WTC11 (cell line): ENCODE measurements at regions not wholly inside any gene's neighbourhood (a gene's known extent, or its start where the extent isn't known, plus 50 kb on each side); places are given as distances from the start of the nearest gene placed in this dataset.
A peak's percentile ranks its signal among the peaks of the same experiment; 100 is the strongest.
"Not testable (repeated sequence)": the region's sequence is repeated elsewhere in the genome, so short reads cannot be mapped to it uniquely, and the experiment has no call there.

ENCODE experiments used
- ATAC-seq: fragments of 200-7000 bp; cut with Tn5 transposase; 2 replicates; pipeline ENCODE4 v1.10.0; 2021; ENCODE audit warnings: mild to moderate bottlenecking, moderate library complexity
- CTCF ChIA-PET: fragments of 300-600 bp; sonication (Branson Sonifier 250); formaldehyde crosslinking; loops from one replicate; lab custom pipeline; 2021; ENCODE audit warnings: antibody characterized with exemption; lab: Charles Lee
- POLR2A ChIA-PET: fragments of 350-600 bp; sonication (Branson Sonifier 250); formaldehyde crosslinking; loops from one replicate; lab custom pipeline; 2021; ENCODE audit warnings: antibody characterized with exemption; lab: Charles Lee
- DNase-seq: peaks from one replicate; pipeline ENCODE4 v3.0.0; 2021; ENCODE audit warnings: low spot score
- H3K27ac Mint-ChIP-seq: 2 replicates; pipeline ENCODE4 v1.8.0; 2021; ENCODE audit warnings: mixed read lengths
- H3K27me3 Mint-ChIP-seq: 2 replicates; pipeline ENCODE4 v1.8.0; 2021; ENCODE audit warnings: low read depth, mild to moderate bottlenecking, moderate library complexity, mixed read lengths
- H3K36me3 Mint-ChIP-seq: 2 replicates; pipeline ENCODE4 v1.8.0; 2021; ENCODE audit warnings: mixed read lengths
- H3K4me1 Mint-ChIP-seq: 2 replicates; pipeline ENCODE4 v1.8.0; 2022; ENCODE audit warnings: mixed read lengths
- H3K4me3 Mint-ChIP-seq: 2 replicates; pipeline ENCODE4 v1.8.0; 2021; ENCODE audit warnings: mild to moderate bottlenecking, moderate library complexity, mixed read lengths
- H3K9me3 Mint-ChIP-seq: 2 replicates; pipeline ENCODE4 v1.8.0; 2021; ENCODE audit warnings: mixed read lengths
- CREB1 ChIP-seq: sonication (generic); formaldehyde crosslinking; IDR thresholded peaks from 2 replicates; pipeline ENCODE4 v1.8.0; 2023; ENCODE audit warnings: mild to moderate bottlenecking, missing genetic modification reagents
- ETV6 ChIP-seq: sonication (generic); formaldehyde crosslinking; IDR thresholded peaks from 2 replicates; pipeline ENCODE4 v1.8.1; 2022; ENCODE audit warnings: mild to moderate bottlenecking, missing genetic modification reagents
- FOXK1 ChIP-seq: sonication (generic); formaldehyde crosslinking; IDR thresholded peaks from 2 replicates; pipeline ENCODE4 v1.8.0; 2022; ENCODE audit warnings: mild to moderate bottlenecking, moderate library complexity, missing genetic modification reagents
- IRF2 ChIP-seq: sonication (generic); formaldehyde crosslinking; IDR thresholded peaks from 2 replicates; pipeline ENCODE4 v1.8.0; 2022; ENCODE audit warnings: low read depth, missing genetic modification reagents, borderline replicate concordance
- MYBL2 ChIP-seq: sonication (generic); formaldehyde crosslinking; IDR thresholded peaks from 2 replicates; pipeline ENCODE4 v1.8.1; 2023; ENCODE audit warnings: mild to moderate bottlenecking, moderate library complexity, missing genetic modification reagents
- TF ChIP-seq, protein P1 (sequence below): fragments of 250-450 bp; sonication (Bioruptor Pico); IDR thresholded peaks from 2 replicates; pipeline ENCODE4 v1.9.0; 2021; ENCODE audit warnings: mild to moderate bottlenecking
- TF ChIP-seq, protein P2 (sequence below): fragments of 250-450 bp; sonication (Bioruptor Pico); conservative IDR thresholded peaks from 2 replicates; pipeline ENCODE4 v1.9.0; 2021; ENCODE audit warnings: mild to moderate bottlenecking
- TF ChIP-seq, protein P3 (sequence below): fragments of 250-450 bp; sonication (Bioruptor Pico); IDR thresholded peaks from 2 replicates; pipeline ENCODE4 v1.8.0; 2021; ENCODE audit warnings: mild to moderate bottlenecking
- TF ChIP-seq, protein P4 (sequence below): fragments of 250-450 bp; sonication (Bioruptor Pico); IDR thresholded peaks from 2 replicates; pipeline ENCODE4 v1.9.0; 2021; ENCODE audit warnings: mild to moderate bottlenecking, borderline replicate concordance
- TF ChIP-seq, protein P5 (sequence below): sonication (generic); formaldehyde crosslinking; IDR thresholded peaks from 2 replicates; pipeline ENCODE4 v1.8.0; 2022; ENCODE audit warnings: mild to moderate bottlenecking, missing genetic modification reagents
- TF ChIP-seq, protein P6 (sequence below): sonication (generic); formaldehyde crosslinking; IDR thresholded peaks from 2 replicates; pipeline ENCODE4 v1.8.1; 2022; ENCODE audit warnings: mild to moderate bottlenecking, moderate library complexity, missing genetic modification reagents
- TF ChIP-seq, protein P7 (sequence below): sonication (generic); formaldehyde crosslinking; IDR thresholded peaks from 2 replicates; pipeline ENCODE4 v1.8.0; 2023; ENCODE audit warnings: missing genetic modification reagents
- TF ChIP-seq, protein P8 (sequence below): sonication (generic); formaldehyde crosslinking; IDR thresholded peaks from 2 replicates; pipeline ENCODE4 v1.8.1; 2022; ENCODE audit warnings: mild to moderate bottlenecking, missing genetic modification reagents, moderate library complexity, borderline replicate concordance
- TF ChIP-seq, protein P9 (sequence below): sonication (generic); formaldehyde crosslinking; IDR thresholded peaks from 2 replicates; pipeline ENCODE4 v1.8.0; 2022; ENCODE audit warnings: mild to moderate bottlenecking, missing genetic modification reagents

DNA sequence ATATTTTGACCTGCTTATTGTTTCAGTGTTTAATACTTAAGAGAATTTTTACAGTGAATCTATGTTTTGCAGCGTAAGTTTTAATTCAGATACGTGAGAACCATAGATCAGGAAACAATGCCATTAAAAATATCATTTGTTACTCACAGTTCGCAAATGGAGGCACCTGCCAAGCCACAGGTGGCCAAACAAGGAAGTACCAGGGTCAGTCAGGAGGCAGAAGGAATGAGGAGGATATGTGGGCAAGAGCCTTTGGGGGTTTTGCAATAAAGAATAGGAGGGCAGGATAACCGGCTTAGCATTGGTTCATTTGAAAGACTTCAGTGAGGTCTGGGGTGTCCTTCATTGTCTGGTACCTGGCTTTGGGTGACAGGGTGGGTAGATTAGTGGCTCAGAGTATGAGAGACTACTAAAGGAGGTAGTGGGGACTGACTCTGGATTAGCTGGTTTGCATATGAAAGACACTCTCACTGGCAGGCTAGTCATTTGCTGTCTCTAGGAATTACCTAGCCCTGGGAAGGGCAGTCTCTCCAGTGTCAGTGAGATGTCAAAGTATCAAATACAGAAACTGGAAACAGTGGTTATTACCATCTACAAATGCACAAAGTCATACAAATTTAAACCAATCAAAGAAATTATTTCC is 132.2 kb upstream of the CAV2 start:
- TF ChIP-seq, protein P1, sequence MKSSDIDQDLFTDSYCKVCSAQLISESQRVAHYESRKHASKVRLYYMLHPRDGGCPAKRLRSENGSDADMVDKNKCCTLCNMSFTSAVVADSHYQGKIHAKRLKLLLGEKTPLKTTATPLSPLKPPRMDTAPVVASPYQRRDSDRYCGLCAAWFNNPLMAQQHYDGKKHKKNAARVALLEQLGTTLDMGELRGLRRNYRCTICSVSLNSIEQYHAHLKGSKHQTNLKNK (CRISPR knock-in tag): no peak
- TF ChIP-seq, protein P2, sequence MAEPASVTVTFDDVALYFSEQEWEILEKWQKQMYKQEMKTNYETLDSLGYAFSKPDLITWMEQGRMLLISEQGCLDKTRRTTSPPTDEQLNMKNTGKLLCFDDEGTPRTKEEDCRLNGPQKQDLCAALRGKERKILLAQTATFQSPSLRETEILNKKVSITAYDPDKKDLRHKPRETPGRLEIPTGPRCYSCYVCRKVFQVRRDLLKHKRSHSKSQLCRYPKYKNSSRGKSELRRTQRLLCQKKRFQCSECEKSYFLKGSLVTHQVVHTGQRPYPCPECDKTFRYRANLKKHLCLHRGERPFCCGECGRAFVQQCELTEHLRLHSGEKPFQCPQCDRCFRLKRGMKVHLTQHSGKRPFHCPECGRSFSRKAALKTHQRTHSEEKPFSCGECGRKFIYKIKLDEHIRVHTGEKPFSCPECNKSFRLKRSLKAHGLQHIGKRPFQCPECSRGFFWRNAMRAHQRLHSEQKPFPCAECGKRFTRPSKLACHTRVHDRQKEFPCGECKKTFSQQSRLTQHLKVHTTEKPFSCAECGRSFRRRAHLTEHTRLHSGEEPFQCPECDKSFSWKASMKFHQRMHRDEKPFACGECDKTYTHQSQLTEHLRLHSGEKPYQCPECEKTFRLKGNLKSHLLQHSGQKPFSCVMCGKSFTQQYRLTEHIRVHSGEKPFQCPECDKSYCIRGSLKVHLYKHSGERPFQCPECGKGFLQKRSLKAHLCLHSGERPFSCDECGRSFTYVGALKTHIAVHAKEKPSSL (CRISPR knock-in tag): no peak
- no peak for TF ChIP-seq IRF2 (CRISPR knock-in tag)
- TF ChIP-seq, protein P3, sequence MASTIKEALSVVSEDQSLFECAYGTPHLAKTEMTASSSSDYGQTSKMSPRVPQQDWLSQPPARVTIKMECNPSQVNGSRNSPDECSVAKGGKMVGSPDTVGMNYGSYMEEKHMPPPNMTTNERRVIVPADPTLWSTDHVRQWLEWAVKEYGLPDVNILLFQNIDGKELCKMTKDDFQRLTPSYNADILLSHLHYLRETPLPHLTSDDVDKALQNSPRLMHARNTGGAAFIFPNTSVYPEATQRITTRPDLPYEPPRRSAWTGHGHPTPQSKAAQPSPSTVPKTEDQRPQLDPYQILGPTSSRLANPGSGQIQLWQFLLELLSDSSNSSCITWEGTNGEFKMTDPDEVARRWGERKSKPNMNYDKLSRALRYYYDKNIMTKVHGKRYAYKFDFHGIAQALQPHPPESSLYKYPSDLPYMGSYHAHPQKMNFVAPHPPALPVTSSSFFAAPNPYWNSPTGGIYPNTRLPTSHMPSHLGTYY (CRISPR knock-in tag): no peak
- TF ChIP-seq, protein P4, sequence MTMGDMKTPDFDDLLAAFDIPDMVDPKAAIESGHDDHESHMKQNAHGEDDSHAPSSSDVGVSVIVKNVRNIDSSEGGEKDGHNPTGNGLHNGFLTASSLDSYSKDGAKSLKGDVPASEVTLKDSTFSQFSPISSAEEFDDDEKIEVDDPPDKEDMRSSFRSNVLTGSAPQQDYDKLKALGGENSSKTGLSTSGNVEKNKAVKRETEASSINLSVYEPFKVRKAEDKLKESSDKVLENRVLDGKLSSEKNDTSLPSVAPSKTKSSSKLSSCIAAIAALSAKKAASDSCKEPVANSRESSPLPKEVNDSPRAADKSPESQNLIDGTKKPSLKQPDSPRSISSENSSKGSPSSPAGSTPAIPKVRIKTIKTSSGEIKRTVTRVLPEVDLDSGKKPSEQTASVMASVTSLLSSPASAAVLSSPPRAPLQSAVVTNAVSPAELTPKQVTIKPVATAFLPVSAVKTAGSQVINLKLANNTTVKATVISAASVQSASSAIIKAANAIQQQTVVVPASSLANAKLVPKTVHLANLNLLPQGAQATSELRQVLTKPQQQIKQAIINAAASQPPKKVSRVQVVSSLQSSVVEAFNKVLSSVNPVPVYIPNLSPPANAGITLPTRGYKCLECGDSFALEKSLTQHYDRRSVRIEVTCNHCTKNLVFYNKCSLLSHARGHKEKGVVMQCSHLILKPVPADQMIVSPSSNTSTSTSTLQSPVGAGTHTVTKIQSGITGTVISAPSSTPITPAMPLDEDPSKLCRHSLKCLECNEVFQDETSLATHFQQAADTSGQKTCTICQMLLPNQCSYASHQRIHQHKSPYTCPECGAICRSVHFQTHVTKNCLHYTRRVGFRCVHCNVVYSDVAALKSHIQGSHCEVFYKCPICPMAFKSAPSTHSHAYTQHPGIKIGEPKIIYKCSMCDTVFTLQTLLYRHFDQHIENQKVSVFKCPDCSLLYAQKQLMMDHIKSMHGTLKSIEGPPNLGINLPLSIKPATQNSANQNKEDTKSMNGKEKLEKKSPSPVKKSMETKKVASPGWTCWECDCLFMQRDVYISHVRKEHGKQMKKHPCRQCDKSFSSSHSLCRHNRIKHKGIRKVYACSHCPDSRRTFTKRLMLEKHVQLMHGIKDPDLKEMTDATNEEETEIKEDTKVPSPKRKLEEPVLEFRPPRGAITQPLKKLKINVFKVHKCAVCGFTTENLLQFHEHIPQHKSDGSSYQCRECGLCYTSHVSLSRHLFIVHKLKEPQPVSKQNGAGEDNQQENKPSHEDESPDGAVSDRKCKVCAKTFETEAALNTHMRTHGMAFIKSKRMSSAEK (CRISPR knock-in tag): no peak
- TF ChIP-seq, protein P5, sequence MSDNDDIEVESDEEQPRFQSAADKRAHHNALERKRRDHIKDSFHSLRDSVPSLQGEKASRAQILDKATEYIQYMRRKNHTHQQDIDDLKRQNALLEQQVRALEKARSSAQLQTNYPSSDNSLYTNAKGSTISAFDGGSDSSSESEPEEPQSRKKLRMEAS (CRISPR knock-in tag): no peak
- peak; percentile 100 for ATAC-seq
- ChIA-PET POLR2A (no interaction called here), CTCF (no interaction called here)
- no peak for DNase-seq
- Mint-ChIP-seq H3K9me3 (peaks cover 20% of the 10 kb centered on the region), H3K27ac (peak overlapping the region; percentile 8; the same call in 1 of the 2 replicates), H3K4me3 (no peak overlapping the region), H3K4me1 (peaks cover 9% of the 10 kb centered on the region), H3K27me3 (peaks cover 4% of the 10 kb centered on the region; the same call in 1 of the 2 replicates), H3K36me3 (peaks cover 19% of the 10 kb centered on the region)

DNA sequence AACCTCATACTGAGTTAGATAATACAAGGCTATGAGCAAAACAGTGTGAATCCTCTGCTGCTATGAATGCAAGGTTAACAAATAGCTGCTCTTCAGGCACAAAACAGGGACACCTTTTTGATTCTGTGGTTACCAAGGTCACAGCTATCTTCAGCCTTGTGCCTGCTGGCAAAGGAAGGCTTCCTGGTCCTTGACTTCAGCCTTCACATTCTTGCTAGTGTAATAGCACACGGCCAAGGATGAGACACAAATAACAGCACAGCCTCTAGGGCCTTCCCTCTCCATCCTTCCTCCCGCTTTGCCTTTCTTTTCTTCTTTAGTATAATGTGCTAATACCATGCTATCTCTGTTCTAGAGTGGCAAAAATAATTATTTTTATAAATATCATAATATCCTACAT is 130.6 kb upstream of the CAV2 start:
- TF ChIP-seq ETV6 (CRISPR knock-in tag) (no peak), CREB1 (no peak), MYBL2 (CRISPR knock-in tag) (no peak), FOXK1 (no peak)
- TF ChIP-seq, protein P6, sequence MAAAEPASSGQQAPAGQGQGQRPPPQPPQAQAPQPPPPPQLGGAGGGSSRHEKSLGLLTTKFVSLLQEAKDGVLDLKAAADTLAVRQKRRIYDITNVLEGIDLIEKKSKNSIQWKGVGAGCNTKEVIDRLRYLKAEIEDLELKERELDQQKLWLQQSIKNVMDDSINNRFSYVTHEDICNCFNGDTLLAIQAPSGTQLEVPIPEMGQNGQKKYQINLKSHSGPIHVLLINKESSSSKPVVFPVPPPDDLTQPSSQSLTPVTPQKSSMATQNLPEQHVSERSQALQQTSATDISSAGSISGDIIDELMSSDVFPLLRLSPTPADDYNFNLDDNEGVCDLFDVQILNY: no peak
- TF ChIP-seq, protein P7, sequence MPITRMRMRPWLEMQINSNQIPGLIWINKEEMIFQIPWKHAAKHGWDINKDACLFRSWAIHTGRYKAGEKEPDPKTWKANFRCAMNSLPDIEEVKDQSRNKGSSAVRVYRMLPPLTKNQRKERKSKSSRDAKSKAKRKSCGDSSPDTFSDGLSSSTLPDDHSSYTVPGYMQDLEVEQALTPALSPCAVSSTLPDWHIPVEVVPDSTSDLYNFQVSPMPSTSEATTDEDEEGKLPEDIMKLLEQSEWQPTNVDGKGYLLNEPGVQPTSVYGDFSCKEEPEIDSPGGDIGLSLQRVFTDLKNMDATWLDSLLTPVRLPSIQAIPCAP (CRISPR knock-in tag): no peak
- TF ChIP-seq, protein P8, sequence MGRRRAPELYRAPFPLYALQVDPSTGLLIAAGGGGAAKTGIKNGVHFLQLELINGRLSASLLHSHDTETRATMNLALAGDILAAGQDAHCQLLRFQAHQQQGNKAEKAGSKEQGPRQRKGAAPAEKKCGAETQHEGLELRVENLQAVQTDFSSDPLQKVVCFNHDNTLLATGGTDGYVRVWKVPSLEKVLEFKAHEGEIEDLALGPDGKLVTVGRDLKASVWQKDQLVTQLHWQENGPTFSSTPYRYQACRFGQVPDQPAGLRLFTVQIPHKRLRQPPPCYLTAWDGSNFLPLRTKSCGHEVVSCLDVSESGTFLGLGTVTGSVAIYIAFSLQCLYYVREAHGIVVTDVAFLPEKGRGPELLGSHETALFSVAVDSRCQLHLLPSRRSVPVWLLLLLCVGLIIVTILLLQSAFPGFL (CRISPR knock-in tag): no peak
- TF ChIP-seq, protein P9, sequence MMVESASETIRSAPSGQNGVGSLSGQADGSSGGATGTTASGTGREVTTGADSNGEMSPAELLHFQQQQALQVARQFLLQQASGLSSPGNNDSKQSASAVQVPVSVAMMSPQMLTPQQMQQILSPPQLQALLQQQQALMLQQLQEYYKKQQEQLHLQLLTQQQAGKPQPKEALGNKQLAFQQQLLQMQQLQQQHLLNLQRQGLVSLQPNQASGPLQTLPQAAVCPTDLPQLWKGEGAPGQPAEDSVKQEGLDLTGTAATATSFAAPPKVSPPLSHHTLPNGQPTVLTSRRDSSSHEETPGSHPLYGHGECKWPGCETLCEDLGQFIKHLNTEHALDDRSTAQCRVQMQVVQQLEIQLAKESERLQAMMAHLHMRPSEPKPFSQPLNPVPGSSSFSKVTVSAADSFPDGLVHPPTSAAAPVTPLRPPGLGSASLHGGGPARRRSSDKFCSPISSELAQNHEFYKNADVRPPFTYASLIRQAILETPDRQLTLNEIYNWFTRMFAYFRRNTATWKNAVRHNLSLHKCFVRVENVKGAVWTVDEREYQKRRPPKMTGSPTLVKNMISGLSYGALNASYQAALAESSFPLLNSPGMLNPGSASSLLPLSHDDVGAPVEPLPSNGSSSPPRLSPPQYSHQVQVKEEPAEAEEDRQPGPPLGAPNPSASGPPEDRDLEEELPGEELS (CRISPR knock-in tag): no peak
- Mint-ChIP-seq H3K4me3 (no peak overlapping the region), H3K4me1 (peaks cover 9% of the 10 kb centered on the region), H3K27me3 (peaks cover 6% of the 10 kb centered on the region; the same call in 1 of the 2 replicates), H3K36me3 (peaks cover 26% of the 10 kb centered on the region), H3K9me3 (peaks cover 30% of the 10 kb centered on the region), H3K27ac (no peak overlapping the region)
- ATAC-seq (no peak), DNase-seq (no peak)
- ChIA-PET POLR2A (no interaction called here), CTCF (no interaction called here)

DNA sequence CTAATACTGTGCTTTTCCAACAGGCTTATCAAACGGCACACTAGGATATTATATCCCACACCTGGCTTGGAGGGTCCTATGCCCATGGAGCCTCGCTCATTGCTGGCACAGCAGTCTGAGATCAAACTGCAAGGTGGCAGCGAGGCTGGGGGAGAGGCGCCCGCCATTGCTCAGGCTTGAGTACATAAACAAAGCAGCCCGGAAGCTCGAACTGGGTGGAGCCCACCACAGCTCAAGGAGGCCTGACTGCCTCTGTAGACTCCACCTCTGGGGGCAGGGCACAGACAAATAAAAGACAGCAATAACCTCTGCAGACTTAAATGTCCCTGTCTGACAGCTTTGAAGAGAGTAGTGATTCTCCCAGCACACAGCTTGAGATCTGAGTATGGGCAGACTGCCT is 128.0 kb upstream of the CAV2 start:
- H3K4me3 Mint-ChIP-seq, H3K4me1 Mint-ChIP-seq, DNase-seq, ATAC-seq, H3K27me3 Mint-ChIP-seq, H3K27ac Mint-ChIP-seq, POLR2A ChIA-PET, CTCF ChIA-PET: not testable (repeated sequence)
- Mint-ChIP-seq H3K9me3 (peaks cover 31% of the 10 kb centered on the region), H3K36me3 (peaks cover 27% of the 10 kb centered on the region)

DNA sequence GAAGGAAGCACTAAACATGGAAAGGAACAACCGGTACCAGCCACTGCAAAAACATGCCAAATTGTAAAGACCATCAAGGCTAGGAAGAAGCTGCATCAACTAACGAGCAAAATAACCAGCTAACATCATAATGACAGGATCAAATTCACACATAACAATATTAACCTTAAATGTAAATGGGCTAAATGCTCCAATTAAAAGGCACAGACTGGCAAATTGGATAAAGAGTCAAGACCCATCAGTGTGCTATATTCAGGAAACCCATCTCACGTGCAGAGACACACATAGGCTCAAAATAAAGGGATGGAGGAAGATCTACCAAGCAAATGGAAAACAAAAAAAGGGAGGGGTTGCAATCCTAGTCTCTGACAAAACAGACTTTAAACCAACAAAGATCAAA is 126.3 kb upstream of the CAV2 start:
- H3K4me3 Mint-ChIP-seq, H3K4me1 Mint-ChIP-seq, ATAC-seq, POLR2A ChIA-PET, DNase-seq, CTCF ChIA-PET, H3K27me3 Mint-ChIP-seq, H3K27ac Mint-ChIP-seq: not testable (repeated sequence)
- H3K36me3 Mint-ChIP-seq: peaks cover 30% of the 10 kb centered on the region
- peaks cover 37% of the 10 kb centered on the region for H3K9me3 Mint-ChIP-seq
